Stimulated activated CD8-positive, alpha-beta memory T cell treated with anti-CD3 and anti-CD28 coated beads, Interleukin-4, amount 100 ng/mL, for 24 hours (primary cell): ENCODE measurements at regions not wholly inside any gene's neighbourhood (a gene's known extent, or its start where the extent isn't known, plus 50 kb on each side); places are given as distances from the start of the nearest gene placed in this dataset.

ENCODE experiments used
- DNase-seq: peaks from one replicate; pipeline ENCODE4 v3.0.0-alpha.2; 2020; ENCODE audit warnings: low read depth

DNA sequence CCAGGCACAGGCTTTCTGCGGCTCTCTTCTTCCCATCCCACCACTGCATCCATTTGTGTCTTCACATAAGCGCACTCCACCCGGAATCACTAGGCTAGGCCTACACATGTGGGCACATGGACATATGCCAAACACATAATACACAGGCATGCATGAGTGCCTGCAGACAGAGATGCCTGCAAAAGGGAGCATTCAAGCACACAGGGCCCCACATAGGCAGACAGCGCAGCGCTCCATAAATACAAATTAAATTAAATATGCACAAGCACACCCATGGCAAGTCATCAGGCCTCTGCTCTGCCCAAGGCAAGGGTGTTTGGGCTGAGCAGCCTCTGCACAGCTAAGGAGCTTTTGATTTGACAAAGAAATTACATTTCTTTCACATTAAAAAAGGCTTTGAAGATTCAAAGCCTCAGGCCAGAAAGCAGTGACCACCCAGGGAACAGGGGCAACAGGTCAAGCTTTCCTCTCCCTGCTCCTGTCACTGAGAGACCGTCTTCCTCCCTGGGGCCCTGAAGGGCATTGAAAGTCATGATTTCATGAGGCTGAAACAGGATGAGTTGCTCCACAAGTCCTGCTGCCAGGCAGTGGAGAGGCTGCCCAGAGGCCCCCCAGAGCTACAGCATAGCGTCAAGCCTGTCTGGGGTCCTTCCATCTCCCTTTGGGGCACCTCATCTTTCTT, 134.2 kb upstream of the LRFN2 start:
- DNase-seq: no peak

DNA sequence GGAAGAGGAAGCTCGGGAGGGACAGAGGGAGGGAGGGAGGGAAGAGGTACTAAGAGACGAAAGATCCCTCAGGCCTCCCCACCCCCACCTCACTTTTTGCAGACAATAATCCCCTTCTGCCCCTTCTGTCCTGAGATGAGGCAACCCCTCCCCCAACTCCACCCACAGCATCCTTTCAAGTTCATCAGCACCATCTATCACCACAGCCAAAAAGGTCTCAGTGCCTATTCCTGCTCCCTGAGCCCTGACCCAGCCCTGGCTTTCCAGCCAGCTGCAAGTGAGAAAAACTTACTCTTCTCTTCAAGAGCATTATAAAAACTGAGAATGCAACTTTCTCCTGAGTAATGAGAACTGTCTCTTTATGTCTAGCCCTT, 133.2 kb upstream of the LRFN2 start:
- no peak for DNase-seq

DNA sequence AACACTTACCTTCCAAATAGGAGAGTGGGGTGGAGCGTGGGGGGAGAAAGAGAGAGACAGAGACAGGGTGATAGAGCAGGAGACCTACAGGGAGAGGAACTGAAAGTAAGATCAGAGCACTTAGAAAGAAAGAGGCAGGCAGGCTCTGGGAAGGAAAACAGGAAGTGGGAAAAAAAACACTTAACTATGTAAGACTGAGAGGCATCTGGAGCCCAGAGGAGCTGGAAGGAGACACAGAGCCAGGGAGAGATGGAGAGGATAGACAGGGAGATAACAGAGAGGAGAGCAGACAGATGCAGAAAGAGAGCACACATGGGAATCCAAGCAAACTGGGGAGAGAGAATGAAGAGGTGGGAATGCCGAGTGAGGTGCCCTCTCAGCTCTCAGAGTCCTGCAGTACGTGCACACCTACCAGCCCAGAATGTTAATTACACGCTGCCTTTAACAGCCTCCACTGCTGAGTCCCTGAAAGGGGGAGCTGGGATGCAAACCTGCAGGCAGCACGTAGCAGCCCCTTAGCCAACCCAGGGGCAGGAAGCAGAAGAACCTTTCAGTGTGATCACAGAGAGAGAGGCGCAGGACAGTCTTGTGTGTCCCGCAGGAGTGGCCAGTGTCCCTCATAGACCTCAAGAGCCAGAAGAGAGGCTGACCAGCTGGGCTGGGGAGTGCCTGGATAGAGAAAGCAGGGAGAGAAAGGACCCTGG, 132.7 kb upstream of the LRFN2 start:
- DNase-seq: no peak

DNA sequence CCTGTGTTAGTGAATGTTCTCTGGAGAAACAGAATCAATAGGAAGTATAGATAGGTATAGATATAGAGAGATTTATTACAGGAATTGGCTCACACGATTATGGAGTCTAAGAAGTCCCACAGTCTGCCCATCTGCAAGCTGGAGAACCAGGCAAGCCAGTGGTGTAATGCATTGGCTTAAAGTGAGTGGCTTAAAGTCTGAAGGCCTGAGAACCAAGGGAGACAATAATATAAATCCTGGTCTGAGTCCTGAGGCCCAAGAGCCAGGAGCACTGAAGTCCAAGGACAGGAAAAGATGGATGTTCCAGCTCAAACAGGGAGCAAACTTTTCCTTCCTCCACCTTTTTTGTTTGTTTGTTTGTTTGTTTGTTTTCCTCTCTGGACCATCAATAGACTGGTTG, 131.2 kb upstream of the LRFN2 start:
- DNase-seq: no peak

DNA sequence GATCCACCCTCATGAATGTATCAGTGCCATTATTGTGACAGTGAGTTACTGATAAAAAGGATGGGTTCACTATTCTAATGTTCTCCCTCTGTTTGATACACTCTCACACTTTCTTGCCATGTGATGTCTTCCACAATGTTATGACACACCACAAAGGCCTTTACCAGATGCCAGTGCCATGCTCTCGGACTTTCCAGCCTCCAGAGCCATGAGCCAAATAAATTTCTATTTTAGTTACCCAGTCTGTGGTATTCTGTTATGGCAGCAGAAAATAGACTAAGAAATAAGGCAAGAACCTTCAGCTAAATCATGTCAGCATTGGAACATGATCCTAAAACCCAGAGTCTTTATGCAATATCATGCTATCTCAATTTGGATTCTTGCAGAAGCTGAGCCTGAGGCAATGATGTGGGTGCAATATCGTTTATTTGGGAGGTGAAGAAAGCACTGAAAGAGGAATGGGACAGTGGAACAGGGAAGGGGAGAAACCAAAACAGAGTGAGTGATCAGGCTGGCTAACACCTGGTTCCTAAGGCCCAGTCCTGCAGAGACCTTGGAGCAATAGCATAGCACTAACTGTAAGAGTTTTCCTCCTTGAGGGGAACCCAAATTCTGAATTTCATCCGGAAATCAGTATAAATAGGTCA, 130.4 kb upstream of the LRFN2 start:
- no peak for DNase-seq

DNA sequence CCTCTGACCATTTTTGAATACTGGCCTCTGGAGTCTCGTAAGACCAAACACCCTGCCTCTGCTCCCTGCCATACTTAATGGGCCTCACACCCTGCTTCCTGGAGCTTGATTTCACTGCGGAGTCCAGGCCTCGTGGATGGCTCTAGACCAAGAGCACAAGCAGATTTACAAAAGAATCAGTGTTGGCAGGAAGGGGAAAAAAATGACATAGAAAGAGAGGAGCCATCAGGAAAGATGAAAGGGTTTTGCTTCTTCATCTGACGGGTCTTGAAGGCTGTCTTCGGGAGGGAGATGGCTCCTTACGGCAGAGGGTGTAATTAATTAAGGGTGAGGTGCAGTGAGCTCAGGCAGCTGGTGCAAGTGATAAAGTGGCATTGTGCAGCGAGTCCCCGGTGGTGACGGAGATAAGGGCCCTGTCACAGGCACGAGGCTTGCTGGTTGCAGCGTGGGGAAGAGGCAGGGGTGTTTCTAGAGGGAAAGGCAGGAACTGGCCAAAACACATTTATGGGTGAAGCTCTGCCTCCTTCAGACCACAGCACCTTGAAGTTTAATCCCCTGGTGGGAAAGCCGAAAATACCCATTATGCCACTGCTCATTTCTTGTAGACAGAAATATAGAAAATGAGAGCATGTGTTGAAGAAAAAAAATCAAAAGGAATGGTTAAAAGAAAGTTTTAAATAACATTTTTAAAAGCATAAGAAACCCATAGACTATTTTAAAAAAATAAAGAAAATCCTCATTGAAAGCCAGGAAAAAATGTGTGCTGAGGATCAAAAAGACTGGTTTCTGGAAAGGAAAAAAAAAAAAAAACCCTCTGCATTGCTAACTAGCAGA, 128.6 kb upstream of the LRFN2 start:
- no peak for DNase-seq

DNA sequence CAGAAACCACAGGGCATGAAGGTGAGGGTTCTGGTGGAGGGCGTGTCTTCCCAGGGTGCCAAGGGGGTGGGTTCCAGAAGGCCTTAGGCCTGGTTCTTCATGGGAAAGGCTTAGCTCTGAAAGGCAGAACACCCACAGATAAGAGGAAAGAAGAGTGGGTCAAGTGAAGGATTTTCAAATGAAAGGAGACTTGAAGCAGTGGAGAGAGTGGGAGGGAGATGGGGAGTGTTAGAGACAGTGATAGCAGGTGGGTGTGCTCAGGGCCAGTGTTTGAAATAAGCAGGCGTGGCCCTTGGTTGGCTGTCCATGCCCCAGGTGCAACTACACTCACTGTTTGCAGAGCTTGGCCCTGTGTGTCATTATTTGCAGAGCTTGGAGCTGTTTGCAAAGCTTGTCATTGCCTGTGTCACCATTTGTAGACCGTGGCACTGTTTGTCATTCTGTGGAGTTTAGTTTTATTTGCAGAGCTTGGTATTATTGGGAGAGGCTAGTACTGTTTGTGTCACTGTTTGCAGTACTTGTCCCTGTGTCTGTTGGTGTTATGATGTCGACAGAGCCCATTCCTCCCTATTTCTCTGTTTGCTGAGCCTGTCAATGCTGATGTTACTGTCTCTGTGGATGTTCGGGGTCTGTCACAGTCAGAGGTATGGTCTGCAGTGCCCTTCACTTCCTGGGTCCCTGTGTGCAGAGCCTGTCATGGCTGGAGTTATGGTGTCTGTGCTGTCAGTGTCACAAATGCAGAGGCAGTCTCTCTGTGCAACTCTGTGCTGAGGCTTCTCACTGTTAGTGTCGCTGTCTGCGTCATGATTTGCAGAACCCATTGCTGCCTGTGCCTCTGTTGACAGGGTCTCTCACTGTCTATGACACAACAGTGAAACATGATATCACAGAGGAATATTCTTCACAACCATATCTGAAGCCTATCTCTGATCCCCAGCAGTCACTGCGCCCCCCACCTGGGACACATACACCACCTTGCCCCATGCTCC, 127.7 kb upstream of the LRFN2 start:
- DNase-seq: no peak

DNA sequence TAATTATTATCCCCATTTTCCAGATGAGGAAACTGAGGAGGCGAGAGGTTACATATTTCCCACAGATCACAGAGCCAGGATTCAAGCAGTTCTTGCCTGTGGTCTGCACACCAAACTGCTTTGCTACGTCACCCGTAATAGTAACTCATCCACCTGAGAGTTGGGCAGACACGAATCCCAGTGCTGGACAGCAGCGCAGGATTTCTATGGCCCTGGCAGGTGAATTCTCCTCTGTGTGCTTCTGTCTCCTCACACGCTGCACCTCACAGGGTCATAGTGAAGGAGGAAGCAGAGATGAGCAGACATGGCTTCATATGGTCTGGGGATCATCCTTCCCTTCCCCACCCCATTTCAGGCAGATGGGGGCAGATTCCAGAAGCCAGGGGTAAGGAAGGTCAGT, 127.0 kb upstream of the LRFN2 start:
- DNase-seq: no peak

DNA sequence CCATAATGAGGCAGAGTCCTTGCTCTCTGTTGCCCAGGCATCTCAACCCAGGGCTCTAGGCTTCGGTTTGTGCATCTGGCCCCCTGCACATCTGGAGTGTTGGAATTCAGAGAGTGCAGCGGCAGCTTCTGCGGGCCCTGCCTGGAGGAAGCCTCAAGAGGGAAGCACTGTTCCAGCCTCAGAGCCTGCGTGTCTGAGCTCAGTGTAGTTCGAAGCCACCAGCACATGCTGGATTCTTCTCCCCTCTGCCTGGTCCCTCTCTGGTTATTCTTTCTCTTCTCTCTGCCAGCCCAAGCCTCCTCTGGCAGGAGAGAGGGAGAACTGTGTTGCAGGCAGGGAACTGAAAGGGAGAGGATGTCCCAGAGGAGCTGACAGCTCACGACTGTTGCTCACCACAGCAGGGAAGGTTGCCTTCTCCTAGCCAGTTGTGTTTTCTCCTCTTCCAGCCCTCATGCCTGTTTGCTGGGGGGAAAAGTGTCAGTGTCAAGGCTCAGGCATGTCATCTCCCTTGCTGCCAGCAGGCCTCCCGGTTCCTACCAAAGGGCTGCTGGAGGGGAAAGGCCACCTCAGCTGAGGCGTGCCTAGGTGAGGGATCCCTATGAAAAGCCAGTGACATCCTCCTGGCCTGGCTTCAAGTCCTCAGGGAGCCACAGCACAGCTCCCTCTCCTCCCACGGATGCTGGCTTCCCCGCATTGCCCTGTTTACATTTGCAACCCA, 126.0 kb upstream of the LRFN2 start:
- DNase-seq: no peak

DNA sequence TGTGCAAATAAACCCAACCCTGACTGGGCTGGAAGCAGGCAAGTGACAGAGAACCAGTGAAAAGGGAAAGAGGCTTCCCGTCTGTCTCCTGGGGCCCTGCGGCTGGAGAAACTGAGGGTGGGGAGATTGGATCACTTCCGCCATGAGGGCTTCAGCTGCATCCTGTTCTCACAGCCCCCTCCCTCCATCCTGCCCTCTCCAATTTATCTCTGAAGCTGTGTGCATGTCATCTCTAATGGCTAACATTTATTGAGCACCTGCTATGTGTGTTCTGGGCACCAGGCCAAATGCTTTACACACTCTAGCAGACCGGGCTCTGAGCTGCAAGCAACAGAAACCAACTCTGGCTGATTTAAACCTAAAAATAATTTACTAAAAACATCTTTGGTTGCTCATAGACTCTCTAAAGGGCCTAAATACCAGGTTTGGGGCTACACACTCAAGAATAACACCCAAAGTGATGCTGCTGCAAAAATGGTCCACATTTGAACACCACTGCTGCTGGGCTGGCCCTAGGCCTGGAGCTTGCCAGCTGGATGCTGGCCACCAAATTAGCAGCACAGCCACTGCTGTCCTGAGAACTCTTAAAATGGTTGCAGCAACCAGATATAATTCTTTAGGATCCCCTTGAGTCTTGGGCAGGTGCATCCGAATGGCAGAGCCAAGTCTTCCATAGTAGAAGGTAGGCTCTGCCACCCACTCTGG, 123.6 kb upstream of the LRFN2 start:
- no peak for DNase-seq

DNA sequence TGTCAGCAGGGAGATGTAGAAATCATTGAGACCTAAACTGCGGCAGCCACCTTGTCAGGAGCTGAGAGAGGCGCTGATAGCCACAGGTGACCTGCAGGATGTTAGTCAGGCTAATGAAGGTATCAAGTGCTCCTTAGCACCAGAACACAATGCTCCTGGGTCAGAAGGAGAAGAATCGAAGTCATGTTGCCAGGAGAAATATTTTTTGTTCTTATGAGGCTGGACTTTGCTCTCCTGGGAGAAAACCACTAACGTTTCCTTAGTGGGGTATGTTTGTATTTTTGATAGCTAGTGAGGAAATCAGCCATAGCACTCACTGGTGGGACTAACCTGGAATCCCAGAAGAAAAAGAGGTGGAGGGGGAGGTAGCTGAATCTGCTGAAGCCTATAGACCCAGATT, 120.9 kb upstream of the LRFN2 start:
- DNase-seq: no peak

DNA sequence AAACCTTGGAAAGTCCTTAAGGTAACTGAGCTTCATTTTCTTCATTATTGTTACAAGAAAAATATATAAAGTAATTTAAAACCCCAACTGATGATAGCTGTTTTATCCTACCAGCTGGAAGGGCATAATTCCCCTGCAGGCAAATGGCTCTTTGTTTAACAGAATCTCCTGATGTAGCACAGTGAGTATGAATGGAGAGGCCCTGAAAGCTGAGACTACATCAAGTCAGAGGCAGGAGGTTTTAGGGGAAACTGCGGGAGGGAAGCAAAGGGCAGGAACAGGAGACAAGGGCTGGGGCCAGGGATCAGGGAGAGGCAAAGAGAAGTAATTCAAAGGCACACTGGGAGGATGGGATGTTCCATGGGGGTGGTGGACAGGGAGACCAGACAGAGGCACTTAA, 119.0 kb upstream of the LRFN2 start:
- DNase-seq: no peak

DNA sequence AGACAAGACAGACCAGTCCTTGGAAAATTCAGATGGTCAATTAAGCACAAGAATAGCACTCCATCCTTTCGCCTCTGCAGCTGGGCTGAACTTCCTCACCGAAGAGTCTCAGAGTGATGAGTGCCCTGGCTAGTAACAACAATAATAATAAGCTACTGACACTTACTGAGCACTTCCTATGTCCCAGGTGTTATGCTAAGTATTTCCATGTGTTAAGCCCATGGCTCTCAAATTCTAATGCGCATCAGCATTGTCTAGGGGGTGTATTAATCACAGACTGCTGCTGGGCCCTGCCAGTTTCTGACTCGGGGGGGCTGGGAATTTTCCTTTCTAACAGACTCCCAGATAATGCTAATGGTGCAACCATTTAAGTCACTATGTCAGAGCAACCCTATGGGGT, 118.2 kb upstream of the LRFN2 start:
- no peak for DNase-seq

DNA sequence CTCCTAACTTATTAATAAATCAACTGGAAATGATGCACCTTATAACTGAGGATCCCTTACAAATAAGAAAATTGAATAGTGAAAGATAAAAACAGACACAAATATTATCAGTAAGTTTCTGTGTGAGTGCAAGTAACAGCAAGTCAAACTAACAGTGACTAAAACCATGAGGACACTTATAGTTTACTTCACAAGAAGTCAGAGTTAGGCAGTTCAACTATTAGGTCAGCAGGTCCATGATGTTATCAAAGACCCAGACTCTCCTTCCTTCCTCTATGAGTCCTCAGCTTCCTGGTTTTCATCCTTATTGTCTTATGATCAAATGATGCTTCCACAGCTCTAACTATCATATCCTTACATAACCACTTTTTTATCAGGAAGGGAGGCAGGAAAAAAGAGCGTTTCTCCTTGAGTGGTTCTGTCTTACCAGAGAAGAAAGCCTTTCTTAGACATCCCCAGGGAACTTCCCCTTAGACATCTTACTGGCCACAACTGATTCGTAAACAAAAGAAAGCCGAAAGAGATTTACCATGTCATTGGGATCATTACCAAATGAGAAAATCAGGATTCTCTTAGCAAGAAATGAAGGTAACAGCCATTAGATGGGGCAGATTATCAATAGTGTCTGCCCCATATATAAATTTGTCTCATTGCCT, 114.3 kb upstream of the LRFN2 start:
- no peak for DNase-seq

DNA sequence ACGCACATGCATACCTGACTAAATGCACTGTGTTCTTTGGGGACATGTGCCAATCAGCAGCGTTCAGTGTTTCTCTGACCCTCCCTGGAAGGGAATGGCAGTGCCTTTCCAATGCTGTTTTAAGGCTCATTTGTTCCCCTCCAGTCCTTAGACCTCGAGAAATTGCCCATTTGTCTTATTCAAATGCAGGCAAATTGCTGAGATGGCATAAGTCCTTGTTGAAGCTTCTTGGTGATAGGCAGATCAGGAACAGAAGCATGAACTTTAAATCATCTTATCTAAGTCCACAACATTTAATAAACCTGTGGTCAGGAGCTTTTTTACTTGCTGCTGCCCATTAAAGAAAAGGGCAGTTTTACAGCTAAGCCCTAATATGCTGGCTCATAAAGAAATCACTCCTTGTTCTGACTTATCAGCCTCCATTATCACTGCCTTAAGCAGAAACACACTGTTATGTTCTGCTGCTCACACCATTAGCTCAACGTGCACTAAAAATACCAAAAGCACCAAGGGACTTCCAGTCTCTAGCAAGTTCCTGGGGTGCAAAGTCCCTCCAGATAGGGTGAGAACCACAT, 112.9 kb upstream of the LRFN2 start:
- DNase-seq: no peak

DNA sequence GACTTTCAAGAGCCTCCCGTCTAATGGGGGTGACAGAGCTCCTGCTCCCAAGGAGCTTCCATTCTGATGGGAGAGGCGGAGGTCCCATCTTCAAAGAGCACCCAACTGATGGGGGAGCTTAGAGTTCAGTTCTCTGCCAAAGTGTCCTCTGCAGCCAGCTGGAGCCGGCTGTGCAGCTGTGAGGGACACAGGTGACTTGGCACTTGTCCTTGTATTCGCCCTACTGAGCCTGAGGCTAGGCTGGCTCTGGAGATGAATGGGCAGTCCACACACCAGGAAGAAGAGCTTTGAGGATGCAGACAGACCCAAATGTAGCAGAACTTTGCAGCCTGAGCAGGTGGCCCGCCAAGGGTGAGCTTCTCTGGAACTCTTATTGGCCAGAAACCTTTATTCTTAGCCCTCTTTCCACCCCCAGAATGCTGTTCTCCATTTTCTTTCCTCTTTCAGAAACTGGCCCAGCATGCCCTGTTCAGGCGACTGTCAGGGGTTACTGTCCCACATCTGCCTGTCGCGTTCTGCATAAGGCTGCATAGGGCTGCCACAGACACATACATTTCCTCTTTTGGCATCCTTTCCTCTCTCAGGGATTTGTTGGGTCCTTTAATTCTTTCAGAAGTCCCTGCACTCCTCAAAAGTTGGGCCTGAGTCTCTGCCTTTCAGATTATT, 108.7 kb upstream of the LRFN2 start:
- no peak for DNase-seq

DNA sequence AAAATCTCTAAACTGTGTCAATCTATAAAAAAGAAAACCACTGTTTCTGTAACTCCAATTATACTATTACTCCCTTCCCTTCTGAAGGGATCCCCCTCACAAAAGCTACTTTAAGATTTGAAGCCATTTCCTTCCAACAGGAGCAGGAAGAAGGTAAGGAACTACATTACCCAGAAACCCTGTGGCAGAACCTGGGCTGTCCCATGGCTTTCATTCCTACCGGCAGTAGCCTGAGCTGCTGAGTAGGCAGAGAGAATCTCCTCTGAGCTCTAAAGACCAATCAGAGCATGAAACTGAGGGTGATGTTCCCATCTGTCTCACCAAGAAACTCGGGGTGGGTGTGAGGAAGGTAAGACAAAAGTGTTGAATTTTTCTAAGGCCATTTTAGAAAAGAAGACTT, 108.0 kb upstream of the LRFN2 start:
- no peak for DNase-seq

DNA sequence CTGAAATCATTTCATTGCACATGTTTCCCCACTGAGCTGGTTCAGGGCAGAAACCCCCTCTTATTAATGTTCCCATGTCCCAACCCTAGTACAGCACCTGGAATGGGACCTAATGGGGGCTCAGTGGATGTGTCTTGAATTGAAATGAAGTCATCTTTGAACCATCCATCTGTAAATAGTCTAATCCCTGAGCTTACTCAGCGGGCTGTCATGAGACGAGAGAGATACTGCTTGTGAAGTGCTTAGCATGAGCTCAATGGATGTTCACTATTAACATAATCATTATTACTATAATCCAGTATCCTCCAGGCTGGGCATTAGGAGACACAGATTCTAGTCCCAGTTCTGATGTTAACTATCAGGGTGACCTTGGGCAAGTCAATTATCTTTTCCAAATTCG, 106.6 kb upstream of the LRFN2 start:
- no peak for DNase-seq

DNA sequence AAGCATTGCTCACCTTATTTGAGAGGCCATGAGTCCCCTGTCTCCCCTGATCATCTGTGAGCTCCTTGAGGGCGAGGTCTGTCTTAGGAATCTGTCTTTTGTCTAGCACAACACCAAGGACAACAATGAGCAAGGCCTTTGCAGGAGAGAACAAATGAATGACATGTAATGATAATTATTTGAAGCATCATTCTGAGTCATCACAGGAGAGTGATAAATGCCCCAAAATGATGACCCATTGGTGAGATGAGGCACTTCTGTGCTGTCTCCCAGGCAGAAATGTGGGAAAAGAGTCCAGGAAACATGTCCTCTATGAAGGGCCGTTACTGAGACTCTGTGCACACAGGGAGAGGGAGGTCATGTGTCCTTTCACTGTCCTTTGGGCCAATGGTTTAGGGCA, 105.2 kb upstream of the LRFN2 start:
- no peak for DNase-seq
